Ascending aorta (tissue), 2 donors: ENCODE measurements at regions not wholly inside any gene's neighbourhood (a gene's known extent, or its start where the extent isn't known, plus 50 kb on each side); places are given as distances from the start of the nearest gene placed in this dataset.

Experiments
- DNase-seq, 2 donors: peaks; one replicate each; pipeline ENCODE4 v3.0.0-alpha.2; 2019; ENCODE audit warnings: low spot score in 2 of 2
- H3K27ac ChIP-seq, 2 donors: fragments of 200-600 bp; sonication (generic); one replicate each; pipeline ENCODE4 v1.5.1; 2016 to 2017; ENCODE audit warnings: mild to moderate bottlenecking in 1 of 2
- H3K27me3 ChIP-seq: fragments of 200-600 bp; sonication (generic); one replicate; pipeline ENCODE4 v1.5.1; 2017
- H3K36me3 ChIP-seq, 2 donors: fragments of 200-600 bp; sonication (generic); one replicate each; pipeline ENCODE4 v1.5.1; 2016
- H3K4me1 ChIP-seq, 2 donors: fragments of 200-600 bp; sonication (generic); one replicate each; pipeline ENCODE4 v1.5.1; 2016 to 2017; ENCODE audit warnings: mild to moderate bottlenecking in 1 of 2
- H3K4me3 ChIP-seq, 2 donors: fragments of 200-600 bp; sonication (generic); one replicate each; pipeline ENCODE4 v1.5.1; 2016 to 2017; ENCODE audit warnings: mild to moderate bottlenecking in 1 of 2
- H3K9me3 ChIP-seq, 2 donors: fragments of 200-600 bp; sonication (generic); one replicate each; pipeline ENCODE4 v1.5.1; 2016
- intact Hi-C: fragments of 100-400 bp; cut with DNase I; formaldehyde crosslinking; loops from one replicate; pipeline ENCODE4 v1.15.1; 2023
- TF ChIP-seq, protein P1 (sequence below), 3 experiments: fragments of 200-600 bp in 2 of 3; fragments of 450-650 bp in 1 of 3; sonication (generic) in 2 of 3; IDR thresholded peaks; one replicate each; pipeline ENCODE4 v1.5.1; 2016 to 2019; ENCODE audit warnings: antibody characterized with exemption in 3 of 3, mild to moderate bottlenecking in 1 of 3, moderate library complexity in 1 of 3

DNA sequence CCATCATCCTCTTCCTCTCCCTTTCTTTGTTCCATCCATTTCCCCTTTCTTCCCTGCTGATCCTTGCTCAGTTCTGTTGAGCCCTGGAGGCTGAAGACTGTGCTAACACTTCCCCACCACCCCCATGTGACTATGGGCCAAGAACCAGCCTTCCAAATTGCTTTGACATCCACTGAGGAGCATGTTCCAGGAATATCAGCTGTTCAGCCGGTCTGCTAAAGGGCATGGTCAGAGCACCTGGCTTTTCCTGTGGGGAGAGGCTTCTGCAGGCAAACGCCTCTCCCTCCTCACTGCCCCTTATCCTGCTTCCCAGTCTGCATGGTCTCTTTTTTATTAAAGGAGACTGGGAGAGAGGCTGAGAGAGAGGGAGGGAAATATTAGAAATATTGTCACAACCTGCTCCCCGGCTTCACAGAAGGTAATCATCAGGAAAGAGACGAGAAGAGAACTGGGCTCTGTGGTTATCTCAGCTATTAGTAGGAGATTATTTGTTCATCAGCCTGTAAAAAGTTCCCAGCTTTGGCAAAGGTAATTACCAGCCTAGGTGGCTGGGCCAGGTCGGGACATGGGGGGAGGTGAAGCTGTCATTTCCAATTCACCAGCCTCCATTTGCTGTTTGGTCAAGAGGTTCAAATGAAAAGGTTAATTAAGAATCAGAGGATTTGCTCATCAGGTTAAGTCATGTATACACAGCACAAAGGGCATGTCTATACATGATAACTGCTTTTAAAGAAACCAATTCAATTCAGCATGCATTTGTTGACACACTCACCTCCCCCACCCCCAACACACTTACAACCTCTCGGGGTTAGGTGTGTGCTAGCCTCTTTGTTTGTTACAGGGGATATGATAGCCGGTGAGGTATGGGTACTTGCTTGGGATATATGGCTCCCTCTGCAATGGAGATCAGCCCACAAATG, 83.7 kb upstream of the CRHR1 start:
- no peak overlapping the region for H3K4me3 ChIP-seq
- TF ChIP-seq, protein P1, sequence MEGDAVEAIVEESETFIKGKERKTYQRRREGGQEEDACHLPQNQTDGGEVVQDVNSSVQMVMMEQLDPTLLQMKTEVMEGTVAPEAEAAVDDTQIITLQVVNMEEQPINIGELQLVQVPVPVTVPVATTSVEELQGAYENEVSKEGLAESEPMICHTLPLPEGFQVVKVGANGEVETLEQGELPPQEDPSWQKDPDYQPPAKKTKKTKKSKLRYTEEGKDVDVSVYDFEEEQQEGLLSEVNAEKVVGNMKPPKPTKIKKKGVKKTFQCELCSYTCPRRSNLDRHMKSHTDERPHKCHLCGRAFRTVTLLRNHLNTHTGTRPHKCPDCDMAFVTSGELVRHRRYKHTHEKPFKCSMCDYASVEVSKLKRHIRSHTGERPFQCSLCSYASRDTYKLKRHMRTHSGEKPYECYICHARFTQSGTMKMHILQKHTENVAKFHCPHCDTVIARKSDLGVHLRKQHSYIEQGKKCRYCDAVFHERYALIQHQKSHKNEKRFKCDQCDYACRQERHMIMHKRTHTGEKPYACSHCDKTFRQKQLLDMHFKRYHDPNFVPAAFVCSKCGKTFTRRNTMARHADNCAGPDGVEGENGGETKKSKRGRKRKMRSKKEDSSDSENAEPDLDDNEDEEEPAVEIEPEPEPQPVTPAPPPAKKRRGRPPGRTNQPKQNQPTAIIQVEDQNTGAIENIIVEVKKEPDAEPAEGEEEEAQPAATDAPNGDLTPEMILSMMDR (IDR thresholded peaks at IDR 0.05), result no peak
- H3K27ac ChIP-seq, result no peak overlapping the region

DNA sequence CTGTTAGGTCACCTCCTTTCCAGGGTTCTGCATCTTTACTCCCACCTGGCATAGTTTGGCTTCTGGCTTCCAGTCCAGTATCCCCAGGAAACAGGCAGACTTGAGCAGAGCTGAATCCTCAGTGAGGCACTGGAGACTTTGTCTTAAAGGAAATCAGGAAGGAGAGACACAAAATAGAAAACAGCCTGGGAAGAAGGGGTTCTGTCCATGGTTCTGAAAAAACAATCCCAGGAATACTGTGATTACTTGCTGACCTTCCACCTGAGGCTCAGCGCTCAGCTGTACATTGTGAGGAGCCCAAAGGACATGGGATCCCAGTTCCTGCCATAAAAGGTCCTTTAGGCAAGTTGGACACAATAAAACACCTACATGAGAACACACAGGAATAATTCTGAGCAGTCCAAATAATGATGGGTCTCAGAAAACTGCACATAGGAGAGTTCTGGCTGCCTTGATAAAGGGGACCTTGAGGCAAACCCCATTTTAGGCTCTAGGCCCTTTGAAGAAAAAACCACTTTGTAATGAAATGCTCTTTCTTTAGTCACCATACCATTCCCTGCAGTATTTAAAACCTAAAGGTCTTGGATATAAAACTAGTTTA, 81.4 kb upstream of the CRHR1 start:
- Histone ChIP-seq H3K4me1 (no peaks in the 10 kb centered on the region), H3K27me3 (no peaks in the 10 kb centered on the region), H3K4me3 (no peak overlapping the region), H3K27ac (no peak overlapping the region), H3K36me3 (no peaks in the 10 kb centered on the region), H3K9me3 (no peaks in the 10 kb centered on the region)
- intact Hi-C loops, result no loop called here
- DNase-seq, result no peak
- TF ChIP-seq, protein P1 (IDR thresholded peaks at IDR 0.05), result no peak

More for the DNA sequence above, 83.7 kb upstream of the CRHR1 start:
- DNase-seq, result no peak
- no peaks in the 10 kb centered on the region for H3K27me3 ChIP-seq
- no peaks in the 10 kb centered on the region for H3K4me1 ChIP-seq
- H3K36me3 ChIP-seq, result no peaks in the 10 kb centered on the region
- no peaks in the 10 kb centered on the region for H3K9me3 ChIP-seq
- intact Hi-C loops, result no loop called here

DNA sequence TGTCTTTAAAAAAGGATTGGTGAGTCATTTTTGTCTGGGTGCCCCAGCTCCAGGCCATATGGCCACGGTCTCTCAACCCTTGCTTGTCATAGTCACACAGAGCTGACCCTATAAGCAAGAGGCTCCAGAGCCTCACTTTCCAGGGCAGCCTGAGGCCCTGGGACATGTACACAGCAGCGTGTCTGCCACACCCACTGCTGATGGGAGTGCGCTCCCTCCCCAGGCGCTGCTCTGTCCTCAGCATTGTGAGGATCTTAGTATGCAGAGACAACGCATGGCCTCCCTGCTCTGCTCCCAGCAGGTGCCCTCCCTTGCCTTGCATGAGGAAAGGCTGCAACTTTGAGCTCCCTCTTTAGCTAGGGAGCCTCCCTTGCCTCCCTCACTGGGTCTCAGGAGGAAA, 80.8 kb upstream of the CRHR1 start:
- H3K27me3 ChIP-seq, result no peaks in the 10 kb centered on the region
- H3K27ac ChIP-seq, result no peak overlapping the region
- no peak overlapping the region for H3K4me3 ChIP-seq
- H3K4me1 ChIP-seq, result no peaks in the 10 kb centered on the region
- TF ChIP-seq, protein P1 (IDR thresholded peaks at IDR 0.05), result no peak
- H3K9me3 ChIP-seq, result no peaks in the 10 kb centered on the region
- no peaks in the 10 kb centered on the region for H3K36me3 ChIP-seq
- intact Hi-C loops, result no loop called here
- no peak for DNase-seq

DNA sequence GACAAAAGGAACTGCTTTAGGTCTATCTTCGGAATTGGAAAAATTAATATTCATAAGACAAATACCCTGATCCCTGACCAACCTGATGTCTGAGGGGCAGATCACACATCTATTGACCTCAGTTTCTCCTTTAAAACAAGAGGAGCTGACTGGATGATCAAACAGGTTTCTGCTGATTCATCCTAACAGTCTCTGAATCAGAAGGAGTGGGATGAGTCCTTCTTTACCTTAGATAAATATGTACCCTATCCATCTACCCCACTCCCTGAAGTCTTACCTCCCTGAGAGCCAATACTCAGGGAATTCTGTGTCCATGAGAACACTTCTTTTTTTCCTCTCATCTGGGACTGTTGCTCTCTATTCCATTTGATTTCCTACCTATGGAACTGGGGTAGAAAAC, 80.3 kb upstream of the CRHR1 start:
- no peak overlapping the region for H3K27ac ChIP-seq
- no peak overlapping the region for H3K4me3 ChIP-seq
- intact Hi-C loops, result no loop called here
- TF ChIP-seq, protein P1 (IDR thresholded peaks at IDR 0.05), result no peak
- H3K27me3 ChIP-seq, result no peaks in the 10 kb centered on the region
- no peaks in the 10 kb centered on the region for H3K36me3 ChIP-seq
- H3K9me3 ChIP-seq, result no peaks in the 10 kb centered on the region
- no peak for DNase-seq
- no peaks in the 10 kb centered on the region for H3K4me1 ChIP-seq

DNA sequence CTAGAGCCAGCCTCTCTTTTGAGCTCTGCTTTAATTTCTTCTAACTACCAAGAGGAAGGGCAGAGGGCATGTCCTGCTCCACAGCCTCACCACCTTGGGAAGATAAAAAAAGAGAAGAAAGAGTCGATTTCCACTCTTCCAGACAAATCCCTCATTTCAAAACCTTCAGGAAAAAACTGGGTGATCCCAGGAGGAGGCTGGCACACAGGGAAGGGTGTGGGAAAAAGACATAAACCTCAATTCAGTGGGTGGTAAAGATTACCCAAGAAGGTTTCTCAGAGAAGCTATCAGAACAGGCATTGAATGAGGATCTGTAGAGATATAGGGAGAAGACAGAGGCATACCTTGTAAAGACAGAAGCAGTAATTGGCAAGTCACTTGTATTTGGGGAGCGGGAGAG, 79.9 kb upstream of the CRHR1 start:
- TF ChIP-seq, protein P1 (IDR thresholded peaks at IDR 0.05), result no peak
- H3K9me3 ChIP-seq, result no peaks in the 10 kb centered on the region
- DNase-seq, result no peak
- no peak overlapping the region for H3K4me3 ChIP-seq
- H3K4me1 ChIP-seq, result no peaks in the 10 kb centered on the region
- H3K27me3 ChIP-seq, result no peaks in the 10 kb centered on the region
- no peak overlapping the region for H3K27ac ChIP-seq
- intact Hi-C loops, result no loop called here
- H3K36me3 ChIP-seq, result no peaks in the 10 kb centered on the region
